ENCODE measurements at regions not wholly inside any gene's neighbourhood (a gene's known extent, or its start where the extent isn't known, plus 50 kb on each side); places are given as distances from the start of the nearest gene placed in this dataset.

DNA sequence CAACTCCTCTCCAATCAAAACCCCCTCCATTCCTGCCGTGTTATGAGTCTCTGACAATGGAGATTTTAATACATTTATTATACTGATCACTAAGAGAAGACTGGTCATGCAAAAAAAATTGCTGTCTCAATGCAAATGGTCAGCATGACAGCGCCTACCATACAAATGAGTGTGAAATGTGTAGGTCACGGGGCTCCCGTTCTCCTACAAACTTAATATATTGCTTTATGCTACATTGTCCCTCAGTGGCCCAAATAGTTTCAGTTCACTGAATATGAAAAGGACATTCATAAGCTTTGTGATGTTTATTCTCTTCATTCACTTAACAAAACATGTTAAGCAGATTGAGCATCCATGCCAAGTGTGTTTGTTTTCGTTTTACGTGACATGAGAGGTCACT lies 116.1 kb downstream of the SPANXN3 start:
- TF ChIP-seq, protein P1, sequence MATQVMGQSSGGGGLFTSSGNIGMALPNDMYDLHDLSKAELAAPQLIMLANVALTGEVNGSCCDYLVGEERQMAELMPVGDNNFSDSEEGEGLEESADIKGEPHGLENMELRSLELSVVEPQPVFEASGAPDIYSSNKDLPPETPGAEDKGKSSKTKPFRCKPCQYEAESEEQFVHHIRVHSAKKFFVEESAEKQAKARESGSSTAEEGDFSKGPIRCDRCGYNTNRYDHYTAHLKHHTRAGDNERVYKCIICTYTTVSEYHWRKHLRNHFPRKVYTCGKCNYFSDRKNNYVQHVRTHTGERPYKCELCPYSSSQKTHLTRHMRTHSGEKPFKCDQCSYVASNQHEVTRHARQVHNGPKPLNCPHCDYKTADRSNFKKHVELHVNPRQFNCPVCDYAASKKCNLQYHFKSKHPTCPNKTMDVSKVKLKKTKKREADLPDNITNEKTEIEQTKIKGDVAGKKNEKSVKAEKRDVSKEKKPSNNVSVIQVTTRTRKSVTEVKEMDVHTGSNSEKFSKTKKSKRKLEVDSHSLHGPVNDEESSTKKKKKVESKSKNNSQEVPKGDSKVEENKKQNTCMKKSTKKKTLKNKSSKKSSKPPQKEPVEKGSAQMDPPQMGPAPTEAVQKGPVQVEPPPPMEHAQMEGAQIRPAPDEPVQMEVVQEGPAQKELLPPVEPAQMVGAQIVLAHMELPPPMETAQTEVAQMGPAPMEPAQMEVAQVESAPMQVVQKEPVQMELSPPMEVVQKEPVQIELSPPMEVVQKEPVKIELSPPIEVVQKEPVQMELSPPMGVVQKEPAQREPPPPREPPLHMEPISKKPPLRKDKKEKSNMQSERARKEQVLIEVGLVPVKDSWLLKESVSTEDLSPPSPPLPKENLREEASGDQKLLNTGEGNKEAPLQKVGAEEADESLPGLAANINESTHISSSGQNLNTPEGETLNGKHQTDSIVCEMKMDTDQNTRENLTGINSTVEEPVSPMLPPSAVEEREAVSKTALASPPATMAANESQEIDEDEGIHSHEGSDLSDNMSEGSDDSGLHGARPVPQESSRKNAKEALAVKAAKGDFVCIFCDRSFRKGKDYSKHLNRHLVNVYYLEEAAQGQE (IDR thresholded peaks at IDR 0.05; ENCODE audit: low read depth): no peak
- no peak for TF ChIP-seq FOXM1 (IDR thresholded peaks at IDR 0.05; ENCODE audit: borderline replicate concordance, low read depth)
- no peak for TF ChIP-seq CEBPB (IDR thresholded peaks at IDR 0.05)
- TF ChIP-seq, protein P2, sequence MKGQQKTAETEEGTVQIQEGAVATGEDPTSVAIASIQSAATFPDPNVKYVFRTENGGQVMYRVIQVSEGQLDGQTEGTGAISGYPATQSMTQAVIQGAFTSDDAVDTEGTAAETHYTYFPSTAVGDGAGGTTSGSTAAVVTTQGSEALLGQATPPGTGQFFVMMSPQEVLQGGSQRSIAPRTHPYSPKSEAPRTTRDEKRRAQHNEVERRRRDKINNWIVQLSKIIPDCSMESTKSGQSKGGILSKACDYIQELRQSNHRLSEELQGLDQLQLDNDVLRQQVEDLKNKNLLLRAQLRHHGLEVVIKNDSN (IDR thresholded peaks at IDR 0.05): no peak
- TF ChIP-seq ZBTB7A (IDR thresholded peaks at IDR 0.05; ENCODE audit: low read depth): no peak
- TF ChIP-seq TAF1 (IDR thresholded peaks at IDR 0.05; ENCODE audit: low read depth): no peak
- TF ChIP-seq EP300 (IDR thresholded peaks at IDR 0.05; ENCODE audit: borderline replicate concordance): no peak
- no peak for TF ChIP-seq TEAD4 (IDR thresholded peaks at IDR 0.05)
- no peak for TF ChIP-seq YY1 (IDR thresholded peaks at IDR 0.05; ENCODE audit: low read depth)

All from Ishikawa (cell line).